ENCODE measurements at regions not wholly inside any gene's neighbourhood (a gene's known extent, or its start where the extent isn't known, plus 50 kb on each side); places are given as distances from the start of the nearest gene placed in this dataset.
A peak's percentile ranks its signal among the peaks of the same experiment; 100 is the strongest.

DNA sequence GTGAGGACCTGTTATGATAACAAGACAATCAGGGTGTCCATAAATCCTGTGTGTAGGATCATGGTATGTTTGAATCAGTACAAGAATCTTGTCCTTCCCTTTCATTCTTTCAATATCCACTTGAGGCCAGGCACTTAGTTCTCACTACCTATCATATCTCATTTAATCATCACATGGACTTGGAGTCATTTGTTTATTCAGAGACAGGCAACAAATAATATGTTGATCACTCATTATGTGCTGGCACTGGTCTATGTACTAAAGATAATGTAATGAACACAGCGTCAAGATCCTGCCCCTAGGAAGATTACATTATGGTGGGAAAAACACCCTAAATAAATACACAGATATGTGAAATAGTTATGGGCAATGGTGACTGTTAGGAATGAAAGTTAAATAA is 342.6 kb downstream of the LPIN1 start:
- Histone ChIP-seq H3K36me3 (no peaks in the 10 kb centered on the region), H3K9me3 (peaks cover 8% of the 10 kb centered on the region; the same call in 1 of the 2 replicates), H3K27me3 (no peaks in the 10 kb centered on the region), H3K4me3 (no peak overlapping the region)
- no peak for DNase-seq

DNA sequence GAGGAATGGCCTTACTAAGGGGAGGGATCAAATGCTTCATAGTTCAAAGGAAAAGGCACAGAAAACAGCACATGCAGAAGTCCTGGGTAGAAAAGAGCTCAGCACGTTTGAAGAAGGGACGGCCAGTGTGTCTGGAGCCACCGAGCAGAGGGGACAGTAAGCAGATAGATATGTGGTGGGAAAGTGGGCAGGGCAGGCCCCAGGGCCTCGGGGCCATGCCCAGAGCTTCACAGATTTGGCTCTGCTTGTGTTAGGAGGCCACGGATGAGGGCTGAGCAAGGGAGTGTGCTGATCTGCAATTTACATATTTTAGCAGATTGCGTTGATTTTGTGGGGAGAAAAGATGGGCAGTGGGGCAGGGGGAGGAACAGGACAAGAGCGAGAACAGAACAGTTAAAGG is 343.1 kb downstream of the LPIN1 start:
- no peaks in the 10 kb centered on the region for H3K36me3 ChIP-seq
- H3K27me3 ChIP-seq, result no peaks in the 10 kb centered on the region
- no peak overlapping the region for H3K4me3 ChIP-seq

DNA sequence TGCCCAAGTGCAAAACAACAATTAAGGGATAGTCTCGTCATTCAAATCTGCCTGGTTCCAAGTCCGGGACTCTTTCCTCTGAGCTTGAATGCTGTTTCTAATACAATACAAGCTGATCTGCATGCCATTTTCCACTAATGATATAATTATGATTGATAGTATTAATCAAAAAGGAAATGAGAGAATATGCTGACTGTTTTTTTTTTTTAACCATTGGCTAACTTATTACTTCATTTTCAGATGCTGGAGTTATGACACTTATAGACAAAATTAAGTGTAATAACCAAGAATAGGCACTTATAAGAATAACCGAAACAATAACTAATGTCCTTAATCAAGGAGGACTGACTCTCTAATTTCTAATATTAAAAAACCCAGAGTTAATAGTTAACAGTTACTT is 343.6 kb downstream of the LPIN1 start:
- H3K36me3 ChIP-seq, result no peaks in the 10 kb centered on the region

More for the DNA sequence above, 343.1 kb downstream of the LPIN1 start:
- peaks cover 8% of the 10 kb centered on the region; the same call in 1 of the 2 replicates for H3K9me3 ChIP-seq
- DNase-seq, result no peak

DNA sequence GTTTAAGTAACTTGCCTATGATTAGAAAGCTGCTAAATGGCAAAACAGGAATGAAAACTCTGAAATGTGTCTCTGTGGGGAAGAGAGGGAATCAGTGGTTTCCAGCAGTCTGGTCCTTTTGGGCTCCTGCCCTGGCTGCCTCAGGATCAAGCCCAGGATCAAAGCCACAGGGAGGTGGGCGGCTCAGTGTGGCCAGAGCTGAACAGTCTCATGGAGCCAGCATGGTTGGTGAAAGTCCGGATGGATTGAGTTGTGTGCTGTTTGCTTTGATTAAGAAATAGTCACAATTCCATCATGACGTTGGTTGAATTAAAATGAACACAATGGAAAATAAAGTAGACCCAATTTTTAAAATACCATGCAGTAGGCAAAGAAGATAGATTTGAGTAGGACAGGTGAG is 344.2 kb downstream of the LPIN1 start:
- Histone ChIP-seq H3K36me3 (no peaks in the 10 kb centered on the region), H3K4me3 (no peak overlapping the region), H3K27me3 (no peaks in the 10 kb centered on the region), H3K9me3 (peaks cover 8% of the 10 kb centered on the region; the same call in 1 of the 2 replicates)
- DNase-seq, result peak; percentile 66

More for the DNA sequence above, 343.6 kb downstream of the LPIN1 start:
- H3K27me3 ChIP-seq, result no peaks in the 10 kb centered on the region
- peaks cover 8% of the 10 kb centered on the region; the same call in 1 of the 2 replicates for H3K9me3 ChIP-seq
- no peak overlapping the region for H3K4me3 ChIP-seq
- DNase-seq, result no peak

DNA sequence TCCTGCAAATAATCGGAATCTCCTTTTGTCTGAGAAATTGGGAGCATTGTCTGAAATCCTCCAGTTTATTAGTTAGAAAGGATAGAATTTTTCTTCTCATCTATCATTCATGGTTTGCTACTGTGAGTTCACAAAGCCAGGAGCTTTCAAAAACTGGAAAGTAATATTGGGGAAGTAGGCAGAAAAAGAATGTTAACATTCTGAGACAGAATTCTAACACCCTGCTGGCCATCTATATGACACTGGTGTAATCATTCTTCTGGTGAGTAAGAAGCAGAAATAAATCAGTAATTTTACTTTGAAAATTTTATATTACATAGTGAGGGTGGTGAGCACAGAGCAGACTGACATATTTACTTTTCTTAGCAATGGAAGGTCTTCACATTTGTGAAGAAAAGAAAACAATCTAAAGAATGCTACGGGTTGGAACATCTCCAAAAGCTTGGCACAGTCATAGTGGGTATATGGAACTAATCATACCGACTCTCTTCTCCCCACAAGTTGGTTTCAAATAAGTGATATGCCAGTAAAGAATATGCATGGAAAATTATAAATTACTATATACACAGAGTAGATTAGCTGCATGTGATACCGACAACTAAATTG is 344.9 kb downstream of the LPIN1 start:
- no peak overlapping the region for H3K4me3 ChIP-seq
- no peaks in the 10 kb centered on the region for H3K27me3 ChIP-seq
- peaks cover 8% of the 10 kb centered on the region; the same call in 1 of the 2 replicates for H3K9me3 ChIP-seq
- H3K36me3 ChIP-seq, result no peaks in the 10 kb centered on the region
- peak; percentile 61 for DNase-seq

DNA sequence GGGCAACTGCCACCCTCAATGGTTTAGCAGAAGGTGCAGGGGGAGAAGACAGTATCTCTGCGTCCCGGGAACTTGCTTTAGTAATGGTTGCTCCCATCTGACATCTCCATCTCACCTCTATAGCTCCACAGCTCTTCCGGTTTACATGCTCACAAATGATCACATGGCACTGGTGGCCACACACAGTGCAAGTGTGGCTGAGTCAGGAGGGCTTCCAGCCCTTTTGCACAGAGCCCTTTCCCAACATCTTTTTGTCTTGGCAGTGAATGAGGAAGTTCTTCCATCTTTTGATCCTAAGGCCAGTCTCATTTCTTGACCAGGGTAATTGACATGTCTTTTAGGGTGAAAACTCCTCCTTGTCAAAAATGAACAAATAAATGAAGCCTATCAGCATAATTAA is 347.7 kb downstream of the LPIN1 start:
- Histone ChIP-seq H3K4me3 (no peak overlapping the region), H3K9me3 (no peaks in the 10 kb centered on the region), H3K36me3 (no peaks in the 10 kb centered on the region), H3K27me3 (no peaks in the 10 kb centered on the region)
- DNase-seq, result no peak

DNA sequence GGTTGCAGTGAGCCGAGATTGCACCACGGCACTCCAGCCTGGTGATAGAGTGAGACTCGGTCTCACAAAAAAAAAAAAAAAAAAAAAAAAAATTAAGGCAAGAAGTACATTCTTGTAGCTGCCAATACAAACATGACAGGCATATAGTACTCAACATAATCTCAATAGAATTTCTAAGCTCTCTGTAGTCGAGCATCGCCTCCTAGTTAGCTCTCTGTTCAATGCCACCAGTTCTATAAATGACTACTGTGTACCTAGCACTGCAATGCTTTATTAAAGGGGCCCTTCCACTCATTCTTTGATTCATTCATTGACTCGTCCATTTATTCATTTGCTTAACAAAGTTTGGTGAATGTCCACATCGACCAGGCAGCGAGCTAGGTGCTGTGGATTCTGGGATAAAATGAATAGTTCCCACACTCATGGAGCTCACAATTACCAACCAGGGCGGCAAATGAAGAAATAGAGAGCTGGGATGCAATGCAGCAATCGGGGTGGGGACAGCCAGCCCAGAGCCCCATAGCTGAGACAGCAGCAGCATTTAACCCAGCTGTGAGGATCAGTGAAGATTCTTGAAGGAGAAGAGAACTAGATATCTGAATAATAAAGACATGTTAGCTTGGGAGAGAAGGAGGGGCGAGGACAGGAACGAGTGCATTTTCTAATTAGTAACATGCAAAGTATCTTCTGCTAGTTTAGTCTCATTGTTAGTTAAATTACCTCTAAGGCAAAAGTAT is 349.8 kb downstream of the LPIN1 start:
- H3K9me3 ChIP-seq, result no peaks in the 10 kb centered on the region
- no peaks in the 10 kb centered on the region for H3K36me3 ChIP-seq
- no peak for DNase-seq
- H3K4me3 ChIP-seq, result no peak overlapping the region
- no peaks in the 10 kb centered on the region for H3K27me3 ChIP-seq

DNA sequence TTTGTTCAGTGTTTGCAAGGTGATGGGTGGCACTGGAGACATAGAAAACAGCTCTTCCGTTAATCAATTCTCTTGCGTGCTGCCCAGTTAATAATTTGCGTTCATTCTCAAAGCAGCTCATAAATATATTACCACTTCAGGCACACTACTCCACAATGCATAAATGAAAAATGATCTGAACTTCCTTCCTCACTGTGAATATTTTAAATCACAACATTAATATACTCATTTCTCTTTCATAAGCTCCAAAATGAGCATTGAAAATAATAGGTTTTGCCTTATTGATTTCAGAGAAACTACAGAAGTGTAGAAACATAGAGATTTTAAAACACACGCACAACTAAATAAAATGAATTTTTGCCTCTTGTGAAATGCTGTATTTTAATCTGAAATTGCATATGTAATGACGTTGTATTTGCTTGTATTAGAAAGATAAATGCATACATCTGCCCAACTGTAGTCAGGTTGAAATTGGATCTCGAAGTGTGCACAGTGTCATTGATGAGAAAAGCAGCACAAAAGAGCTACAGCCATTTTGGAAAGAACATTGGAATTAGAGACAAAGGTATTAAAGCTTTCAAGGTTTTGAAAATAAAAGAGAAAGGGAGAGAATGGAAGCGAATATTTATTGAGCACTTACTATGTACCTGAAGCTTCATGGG is 350.5 kb downstream of the LPIN1 start:
- no peaks in the 10 kb centered on the region for H3K9me3 ChIP-seq
- DNase-seq, result no peak
- H3K27me3 ChIP-seq, result no peaks in the 10 kb centered on the region

DNA sequence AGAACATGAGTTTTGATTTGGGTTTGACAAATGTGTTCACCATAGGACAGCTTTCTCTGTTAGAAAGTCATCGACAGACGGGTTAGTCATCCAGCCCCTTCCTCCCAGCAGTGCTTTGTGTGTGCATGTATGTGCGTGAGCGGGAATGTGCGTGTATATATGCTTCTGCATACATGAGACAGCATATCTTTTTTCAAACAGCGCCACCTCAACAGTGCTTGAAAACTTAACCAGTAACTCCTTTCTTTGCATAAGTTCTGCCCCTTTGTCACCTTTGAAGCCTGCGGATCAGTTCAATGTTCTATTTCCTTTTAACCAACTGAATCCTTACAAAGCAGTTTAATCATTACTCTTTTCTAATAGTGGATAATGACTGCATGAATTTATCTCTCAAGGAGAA is 351.4 kb downstream of the LPIN1 start:
- H3K27me3 ChIP-seq, result no peaks in the 10 kb centered on the region
- H3K4me3 ChIP-seq, result no peak overlapping the region
- no peak for DNase-seq
- H3K36me3 ChIP-seq, result no peaks in the 10 kb centered on the region
- H3K9me3 ChIP-seq, result no peaks in the 10 kb centered on the region

More for the DNA sequence above, 350.5 kb downstream of the LPIN1 start:
- Histone ChIP-seq H3K4me3 (no peak overlapping the region), H3K36me3 (no peaks in the 10 kb centered on the region)

DNA sequence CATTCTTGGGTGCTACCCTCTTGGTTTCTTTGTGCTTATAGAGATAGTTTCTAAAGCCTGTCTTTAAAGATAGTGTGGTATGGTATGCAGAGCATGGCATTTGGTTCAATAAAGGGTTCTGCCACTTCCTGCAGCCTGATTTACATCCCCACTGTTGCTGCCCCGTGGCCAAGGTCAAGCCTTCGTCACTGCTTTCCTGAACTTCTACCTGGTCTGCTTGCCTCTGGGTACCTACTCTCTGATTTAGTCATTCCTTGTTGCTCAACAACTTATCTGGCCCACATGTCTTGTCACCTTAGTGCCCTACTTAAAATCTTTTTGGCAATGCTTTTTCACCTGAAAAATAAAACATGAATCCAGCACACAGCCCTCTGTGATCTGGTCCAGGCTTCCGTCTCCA is 352.9 kb downstream of the LPIN1 start:
- Histone ChIP-seq H3K27me3 (no peaks in the 10 kb centered on the region), H3K36me3 (no peaks in the 10 kb centered on the region), H3K9me3 (no peaks in the 10 kb centered on the region), H3K4me3 (no peak overlapping the region)
- no peak for DNase-seq

DNA sequence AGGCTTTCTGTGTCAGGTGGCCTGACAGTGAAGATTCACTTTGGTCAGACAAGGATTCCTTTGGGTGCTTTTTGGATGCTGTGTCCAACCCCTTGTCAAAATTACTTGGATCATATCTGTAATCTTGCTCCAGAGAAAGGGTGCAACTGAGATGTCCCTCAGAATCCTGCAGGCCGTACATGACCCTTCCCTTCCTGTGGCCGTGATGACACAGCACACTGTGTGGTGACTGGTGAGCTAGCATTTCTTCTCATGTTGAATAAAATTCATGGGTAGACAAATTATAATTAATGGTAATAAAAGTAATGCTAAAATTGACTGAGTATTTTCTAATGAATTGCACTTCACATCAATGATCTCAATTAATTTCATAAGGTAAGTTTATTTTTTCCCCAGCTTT is 356.2 kb downstream of the LPIN1 start:
- Histone ChIP-seq H3K36me3 (no peaks in the 10 kb centered on the region), H3K27me3 (no peaks in the 10 kb centered on the region), H3K4me3 (no peak overlapping the region), H3K9me3 (no peaks in the 10 kb centered on the region)
- no peak for DNase-seq

DNA sequence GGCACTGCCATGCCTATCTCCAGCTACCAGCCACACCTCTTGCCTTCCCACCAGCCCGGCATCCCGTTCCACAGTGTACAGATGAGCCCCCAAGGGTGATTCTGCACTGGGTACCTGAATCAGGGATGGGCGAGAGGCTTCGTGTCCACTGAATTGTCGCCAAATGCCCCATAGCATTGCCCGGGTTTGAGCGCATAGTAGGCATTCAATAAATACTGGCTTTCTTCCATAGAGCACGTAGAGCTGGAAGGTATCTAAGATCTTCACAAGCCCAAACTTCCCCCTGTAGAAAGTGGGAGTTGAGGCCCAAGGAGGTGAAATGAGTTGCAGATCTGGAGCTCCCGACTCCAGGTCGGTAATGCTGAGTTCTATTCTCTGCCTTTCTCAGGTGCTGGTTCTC is 358.7 kb downstream of the LPIN1 start:
- DNase-seq, result no peak

DNA sequence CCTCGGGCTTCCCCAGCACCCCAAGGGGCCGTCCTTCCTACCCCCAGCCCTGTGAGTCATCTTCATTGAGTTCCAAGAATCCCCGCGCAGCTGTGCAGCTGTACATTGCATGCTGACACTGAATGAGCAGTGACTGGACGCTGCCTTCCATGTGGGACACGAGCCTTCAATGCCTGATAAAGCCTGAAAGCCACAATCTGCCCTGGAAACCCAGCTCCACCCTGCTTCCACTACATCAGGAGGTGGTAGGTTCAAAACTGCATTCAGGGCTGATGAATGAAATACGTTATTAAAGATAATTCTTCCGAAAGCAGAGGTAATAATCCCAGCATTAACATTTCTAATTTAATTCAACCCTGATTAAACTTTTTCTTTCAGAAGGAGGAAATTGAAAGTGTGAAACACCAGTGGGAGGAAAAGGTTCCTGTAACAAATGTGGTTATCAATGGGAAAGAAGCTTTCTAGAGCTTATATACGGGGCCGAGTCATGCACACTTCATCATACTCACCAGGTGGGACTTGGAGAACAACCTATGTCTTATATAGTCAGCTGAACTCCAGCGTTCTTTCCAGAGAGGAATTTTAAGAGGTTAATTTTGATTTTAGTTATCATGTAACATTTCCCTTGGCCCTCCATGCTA is 360.1 kb downstream of the LPIN1 start:
- no peaks in the 10 kb centered on the region for H3K9me3 ChIP-seq
- no peaks in the 10 kb centered on the region for H3K36me3 ChIP-seq
- H3K27me3 ChIP-seq, result no peaks in the 10 kb centered on the region
- peak; percentile 100 for DNase-seq
- H3K4me3 ChIP-seq, result no peak overlapping the region

More for the DNA sequence above, 358.7 kb downstream of the LPIN1 start:
- Histone ChIP-seq H3K4me3 (no peak overlapping the region), H3K9me3 (no peaks in the 10 kb centered on the region), H3K36me3 (no peaks in the 10 kb centered on the region), H3K27me3 (no peaks in the 10 kb centered on the region)

DNA sequence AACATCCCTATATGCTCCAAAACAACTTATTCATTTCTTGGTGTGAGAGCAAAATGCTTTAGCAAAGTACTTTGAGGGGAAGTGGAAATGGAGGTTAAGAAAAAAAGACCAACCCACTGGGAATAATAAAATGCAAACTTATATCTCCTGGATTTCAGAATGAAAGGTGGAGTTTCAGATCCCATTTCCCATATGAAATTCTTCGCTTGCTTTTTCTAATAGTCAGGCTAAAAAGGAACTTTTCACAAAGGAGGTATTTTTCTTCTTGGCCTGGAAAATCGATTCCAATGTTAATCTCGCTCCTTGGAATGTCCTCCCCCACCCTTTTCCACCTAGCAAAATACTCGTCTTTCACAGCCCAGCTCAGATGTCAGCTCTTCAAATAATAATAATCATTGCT is 360.9 kb downstream of the LPIN1 start:
- H3K36me3 ChIP-seq, result no peaks in the 10 kb centered on the region
- no peaks in the 10 kb centered on the region for H3K9me3 ChIP-seq
- H3K27me3 ChIP-seq, result no peaks in the 10 kb centered on the region

DNA sequence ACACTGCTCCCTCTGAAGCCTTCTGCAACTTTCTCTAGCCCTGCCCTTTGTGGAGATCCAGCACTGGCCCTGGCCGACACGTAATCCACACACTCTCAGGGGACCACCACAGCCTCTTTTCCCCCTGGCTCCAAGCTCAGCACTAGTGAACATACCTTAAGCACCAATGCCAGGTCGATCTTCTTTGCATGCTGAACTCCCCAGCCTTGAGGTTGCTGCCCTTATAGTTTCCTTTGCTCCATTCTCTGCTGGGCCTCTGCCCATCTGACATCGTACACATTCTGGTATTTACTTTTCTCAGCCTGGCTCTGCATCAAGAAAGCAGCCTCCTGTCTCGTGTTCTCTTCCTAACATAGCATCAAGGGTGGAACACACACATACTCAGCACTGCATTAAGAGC is 361.5 kb downstream of the LPIN1 start:
- DNase-seq, result peak; percentile 60
- no peaks in the 10 kb centered on the region for H3K27me3 ChIP-seq

More for the DNA sequence above, 360.9 kb downstream of the LPIN1 start:
- no peak overlapping the region for H3K4me3 ChIP-seq
- DNase-seq, result no peak

DNA sequence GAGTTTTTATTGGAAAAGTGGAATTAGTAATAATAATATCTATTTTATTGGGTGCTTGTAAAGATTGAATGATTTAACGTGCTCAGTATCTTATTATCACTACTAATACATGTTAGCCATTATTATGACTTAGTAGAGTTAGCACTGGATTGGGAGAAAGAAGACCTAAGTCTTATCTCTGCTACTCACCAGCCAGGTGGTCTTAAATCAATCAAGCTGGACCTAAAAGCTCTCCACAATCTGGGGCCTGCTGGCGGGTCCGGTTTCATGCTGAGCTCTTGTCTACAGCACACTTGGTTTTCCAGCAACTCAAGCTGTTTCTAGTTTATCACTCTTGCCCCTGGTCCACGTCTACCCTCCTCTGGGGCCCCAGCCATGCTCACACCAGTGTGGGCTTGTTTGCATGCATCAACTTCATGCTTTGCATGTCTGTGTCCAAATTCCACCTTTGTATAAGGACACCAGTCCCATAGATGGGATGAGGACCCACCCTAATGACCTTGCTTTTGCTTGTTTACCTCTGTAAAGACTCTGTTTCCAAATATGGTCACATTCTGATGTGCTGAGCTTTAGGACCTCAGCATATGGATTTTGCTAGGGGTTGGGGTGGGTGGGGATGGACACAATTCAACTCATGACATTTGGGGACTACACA is 363.1 kb downstream of the LPIN1 start:
- Histone ChIP-seq H3K9me3 (no peaks in the 10 kb centered on the region), H3K36me3 (no peaks in the 10 kb centered on the region), H3K4me3 (no peak overlapping the region), H3K27me3 (no peaks in the 10 kb centered on the region)
- no peak for DNase-seq

More for the DNA sequence above, 361.5 kb downstream of the LPIN1 start:
- Histone ChIP-seq H3K4me3 (no peak overlapping the region), H3K36me3 (no peaks in the 10 kb centered on the region), H3K9me3 (no peaks in the 10 kb centered on the region)

DNA sequence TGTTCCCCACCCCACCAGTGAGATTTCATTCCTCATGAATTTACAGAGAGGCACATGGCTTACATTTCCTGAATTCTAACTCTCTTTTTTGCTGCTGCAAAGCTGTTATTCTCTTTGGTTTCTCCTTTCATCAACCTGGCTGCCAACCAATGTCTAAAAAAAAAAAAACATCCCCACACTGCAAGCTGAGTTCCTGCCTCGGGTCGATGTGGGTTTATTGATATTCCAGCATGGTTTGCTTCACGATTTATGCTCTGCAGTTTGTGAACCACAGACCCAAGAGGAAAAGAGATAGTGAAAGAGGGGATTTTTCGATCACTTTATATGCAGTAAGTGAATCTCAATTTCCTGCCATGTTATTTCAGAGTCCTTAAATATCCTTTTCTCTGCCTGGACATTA is 363.6 kb downstream of the LPIN1 start:
- Histone ChIP-seq H3K36me3 (no peaks in the 10 kb centered on the region), H3K4me3 (no peak overlapping the region), H3K9me3 (no peaks in the 10 kb centered on the region), H3K27me3 (no peaks in the 10 kb centered on the region)
- DNase-seq, result no peak

Measured in MG63 (cell line).